Mesothelial cell of epicardium (in vitro differentiated cells): ENCODE measurements at regions not wholly inside any gene's neighbourhood (a gene's known extent, or its start where the extent isn't known, plus 50 kb on each side); places are given as distances from the start of the nearest gene placed in this dataset.

Source experiments
- DNase-seq, 2 experiments: peaks; one replicate each; pipeline ENCODE4 v3.0.0; 2021; ENCODE audit warnings: low spot score in 2 of 2; ENCODE audit not compliant: unreplicated experiment in 2 of 2
- H3K27ac Mint-ChIP-seq: 2 replicates; pipeline ENCODE4 v1.8.0; 2021; ENCODE audit warnings: mixed read lengths
- H3K27me3 Mint-ChIP-seq: 2 replicates; pipeline ENCODE4 v1.8.0; 2021; ENCODE audit warnings: low read depth, mixed read lengths
- H3K36me3 Mint-ChIP-seq: 2 replicates; pipeline ENCODE4 v1.8.0; 2021; ENCODE audit warnings: mixed read lengths
- H3K4me1 Mint-ChIP-seq: 2 replicates; pipeline ENCODE4 v1.8.0; 2021; ENCODE audit warnings: mixed read lengths
- H3K4me3 Mint-ChIP-seq: 2 replicates; pipeline ENCODE4 v1.8.0; 2021; ENCODE audit warnings: mild to moderate bottlenecking, moderate library complexity, mixed read lengths
- H3K9me3 Mint-ChIP-seq: 2 replicates; pipeline ENCODE4 v1.8.0; 2021; ENCODE audit warnings: mixed read lengths
- CTCF ChIP-seq: fragments of 200-600 bp; sonication (generic); IDR thresholded peaks from one replicate; pipeline ENCODE4 v1.5.0; 2021; ENCODE audit warnings: antibody characterized with exemption; ENCODE audit not compliant: unreplicated experiment

GRCh38 chr13:26476782-26477142 is 80.7 kb upstream of the WASF3 start:
- no peaks in the 10 kb centered on the region for H3K27me3 Mint-ChIP-seq
- no peak for DNase-seq
- TF ChIP-seq CTCF: no peak
- H3K27ac Mint-ChIP-seq: peak overlapping the region; percentile 93
- H3K4me3 Mint-ChIP-seq: peak overlapping the region; percentile 72
- no peaks in the 10 kb centered on the region for H3K36me3 Mint-ChIP-seq
- H3K4me1 Mint-ChIP-seq: peaks cover 22% of the 10 kb centered on the region
- no peaks in the 10 kb centered on the region for H3K9me3 Mint-ChIP-seq

GRCh38 chr13:26477681-26478080 is 79.8 kb upstream of the WASF3 start:
- H3K9me3 Mint-ChIP-seq: no peaks in the 10 kb centered on the region
- no peak for TF ChIP-seq CTCF
- no peak for DNase-seq
- H3K27me3 Mint-ChIP-seq: no peaks in the 10 kb centered on the region
- H3K4me1 Mint-ChIP-seq: peaks cover 22% of the 10 kb centered on the region
- H3K27ac Mint-ChIP-seq: no peak overlapping the region
- no peak overlapping the region for H3K4me3 Mint-ChIP-seq
- H3K36me3 Mint-ChIP-seq: no peaks in the 10 kb centered on the region

- Mint-ChIP-seq H3K9me3 (no peaks in the 10 kb centered on the region), H3K36me3 (no peaks in the 10 kb centered on the region), H3K4me3 (no peak overlapping the region), H3K27ac (no peak overlapping the region), H3K4me1 (peaks cover 19% of the 10 kb centered on the region), H3K27me3 (no peaks in the 10 kb centered on the region)
- no peak for DNase-seq
- TF ChIP-seq CTCF: no peak
These were observed 77.1 kb upstream of the WASF3 start for GRCh38 chr13:26480246-26480855.

GRCh38 chr13:26482451-26483197 is 74.9 kb upstream of the WASF3 start:
- no peak overlapping the region for H3K4me3 Mint-ChIP-seq
- H3K27me3 Mint-ChIP-seq: no peaks in the 10 kb centered on the region
- peaks cover 2% of the 10 kb centered on the region for H3K4me1 Mint-ChIP-seq
- DNase-seq: peak in 1 of 2 experiments; percentile 73
- peak; percentile 97 for TF ChIP-seq CTCF
- no peaks in the 10 kb centered on the region for H3K36me3 Mint-ChIP-seq
- no peaks in the 10 kb centered on the region for H3K9me3 Mint-ChIP-seq
- H3K27ac Mint-ChIP-seq: no peak overlapping the region

- Mint-ChIP-seq H3K36me3 (no peaks in the 10 kb centered on the region), H3K27ac (no peak overlapping the region)
- TF ChIP-seq CTCF: no peak
These were observed 73.9 kb upstream of the WASF3 start for GRCh38 chr13:26483546-26483945.

More at GRCh38 chr13:26483546-26483945, 73.9 kb upstream of the WASF3 start:
- H3K9me3 Mint-ChIP-seq: no peaks in the 10 kb centered on the region
- H3K4me1 Mint-ChIP-seq: peaks cover 2% of the 10 kb centered on the region
- no peak for DNase-seq
- no peak overlapping the region for H3K4me3 Mint-ChIP-seq
- H3K27me3 Mint-ChIP-seq: no peaks in the 10 kb centered on the region
